Medulla oblongata (tissue), 1 donor: ENCODE measurements at regions not wholly inside any gene's neighbourhood (a gene's known extent, or its start where the extent isn't known, plus 50 kb on each side); places are given as distances from the start of the nearest gene placed in this dataset.
"Not testable (repeated sequence)": the region's sequence is repeated elsewhere in the genome, so short reads cannot be mapped to it uniquely, and the experiment has no call there.

Experiments used
- DNase-seq: peaks from one replicate; pipeline ENCODE4 v3.0.0-alpha.2; 2015; ENCODE audit errors: extremely low spot score

- DNase-seq: no peak
Measured at GRCh38 chr6:141088171-141088570, 1044.6 kb upstream of the GJE1 start.

DNA sequence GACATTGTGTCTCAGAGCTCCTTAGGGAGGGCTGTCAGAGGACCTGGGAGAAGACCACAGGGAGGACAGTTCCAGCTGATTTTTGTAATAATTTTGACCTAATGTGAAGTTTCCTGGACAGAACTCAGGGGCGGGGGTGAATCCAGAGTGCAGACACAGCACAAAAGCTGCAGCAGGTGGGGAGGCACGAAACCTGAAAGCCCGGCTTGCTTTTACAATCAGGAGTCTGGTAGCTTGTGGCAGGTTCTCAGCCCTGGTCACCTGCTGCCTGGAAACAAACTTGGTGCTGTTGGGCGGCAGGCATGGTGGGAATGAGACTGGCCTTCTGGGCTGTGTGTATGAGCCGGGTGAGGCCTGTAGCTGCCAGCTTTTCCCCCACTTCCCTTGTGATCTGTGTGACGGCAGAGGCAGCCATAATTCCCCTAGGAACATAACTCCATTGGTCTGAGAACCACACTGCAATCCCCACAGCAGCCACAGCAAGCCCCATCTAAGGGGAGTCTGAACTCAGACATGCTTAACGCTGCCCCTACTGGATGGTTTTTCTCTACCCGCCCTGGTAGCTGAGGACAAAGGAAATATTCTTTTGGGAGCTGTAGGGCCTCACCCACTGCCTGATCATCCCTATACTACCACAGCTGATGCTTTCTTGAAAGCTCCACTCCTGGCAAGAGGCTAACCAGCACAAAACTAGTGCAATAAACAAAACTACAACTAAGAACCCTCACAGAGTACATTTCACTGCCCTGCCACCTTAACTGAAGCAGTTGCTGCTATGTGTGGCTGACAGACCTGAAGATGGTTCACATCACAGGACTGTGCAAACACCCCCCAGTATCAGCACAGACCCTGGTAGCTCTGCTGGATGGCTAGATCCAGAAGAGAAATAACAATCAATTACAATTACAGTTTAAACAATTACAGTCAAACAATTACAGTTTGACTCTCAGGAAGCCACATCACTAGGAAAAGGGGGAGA is 1055.1 kb upstream of the GJE1 start:
- DNase-seq: no peak

GRCh38 chr6:141057761-141058160 is 1075.0 kb upstream of the GJE1 start:
- no peak for DNase-seq

GRCh38 chr6:141056945-141057625 is 1075.6 kb upstream of the GJE1 start:
- no peak for DNase-seq

DNA sequence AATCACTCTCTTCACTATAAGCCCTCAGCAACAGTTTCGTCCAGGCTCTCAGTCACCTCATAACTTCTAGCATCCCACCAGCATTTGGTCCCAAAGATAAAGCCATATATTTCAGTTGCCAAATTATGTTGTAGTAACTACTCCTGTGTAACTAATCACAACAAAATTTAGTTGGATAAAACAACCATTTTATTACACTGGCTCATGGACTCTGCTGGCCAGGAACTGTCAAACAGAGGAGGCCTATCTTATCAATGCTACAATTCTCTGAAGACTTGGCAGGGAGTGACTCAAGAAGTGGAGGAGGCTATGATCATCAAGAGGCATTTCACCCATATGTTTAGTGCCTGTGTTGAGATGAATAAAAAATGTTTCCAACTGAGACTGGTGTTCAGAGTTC is 1082.3 kb upstream of the GJE1 start:
- DNase-seq: no peak

DNA sequence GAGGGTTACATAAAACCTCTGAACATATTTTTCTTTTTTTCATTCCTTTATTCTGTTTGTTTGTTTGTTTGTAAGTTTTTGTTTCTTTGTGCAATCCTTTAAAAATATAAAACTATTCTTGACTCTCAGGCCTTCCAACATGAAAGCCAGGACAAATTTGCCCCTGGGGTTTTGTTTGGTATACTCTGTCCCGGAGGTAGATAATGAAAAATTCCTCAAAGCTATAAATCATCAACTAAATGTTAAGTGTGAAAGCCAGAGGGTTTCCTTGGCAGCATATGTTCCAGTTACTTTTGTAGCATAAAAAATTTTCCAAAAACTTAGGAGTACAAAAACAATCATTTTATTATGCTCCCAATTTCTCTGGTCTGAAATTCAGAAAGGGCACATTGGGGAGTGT is 1084.3 kb upstream of the GJE1 start:
- DNase-seq: no peak

DNA sequence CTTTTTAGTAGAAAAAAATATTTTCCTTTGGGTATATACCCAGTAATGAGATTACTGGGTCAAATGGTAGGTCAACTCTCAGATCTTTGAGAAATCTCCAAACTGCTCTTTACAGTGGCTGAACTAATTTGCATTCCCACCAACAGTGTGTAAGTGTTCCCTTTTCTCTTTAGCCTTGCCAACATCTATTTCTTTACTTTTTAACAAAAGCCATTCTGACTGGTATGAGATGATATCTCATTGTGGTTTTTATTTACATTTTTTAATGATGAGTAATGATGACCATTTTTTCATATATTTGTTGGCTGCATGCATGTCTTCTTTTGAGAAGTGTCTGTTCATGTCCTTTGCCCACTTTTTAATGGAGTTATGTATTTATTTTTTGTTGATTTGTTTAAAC is 1086.2 kb upstream of the GJE1 start:
- DNase-seq: not testable (repeated sequence)

DNA sequence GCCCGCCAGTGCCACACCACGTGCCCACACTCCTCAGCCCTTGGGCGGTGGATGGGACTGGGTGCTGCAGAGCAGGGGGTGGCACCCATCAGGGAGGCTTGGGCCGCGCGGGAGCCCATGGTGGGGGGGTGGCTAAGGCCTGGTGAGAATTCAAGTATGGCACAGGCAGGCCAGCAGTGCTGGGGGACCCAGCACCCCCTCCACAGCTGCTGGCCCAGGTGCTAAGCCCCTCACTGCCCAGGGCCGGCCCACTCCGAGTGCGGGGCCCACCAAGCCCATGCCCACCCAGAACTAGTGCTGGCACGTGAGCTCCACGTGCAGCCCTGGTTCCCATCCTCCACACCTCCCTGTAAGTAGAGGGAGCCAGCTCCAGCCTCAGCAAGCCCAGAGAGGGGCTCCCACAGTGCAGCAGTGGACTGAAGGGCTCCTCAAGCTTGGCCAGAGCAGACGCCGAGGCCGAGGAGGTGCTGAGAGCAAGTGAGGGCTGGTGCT is 1091.1 kb upstream of the GJE1 start:
- DNase-seq: no peak

- DNase-seq: no peak
Measured at GRCh38 chr6:141035312-141036200, 1097.2 kb upstream of the GJE1 start.

DNA sequence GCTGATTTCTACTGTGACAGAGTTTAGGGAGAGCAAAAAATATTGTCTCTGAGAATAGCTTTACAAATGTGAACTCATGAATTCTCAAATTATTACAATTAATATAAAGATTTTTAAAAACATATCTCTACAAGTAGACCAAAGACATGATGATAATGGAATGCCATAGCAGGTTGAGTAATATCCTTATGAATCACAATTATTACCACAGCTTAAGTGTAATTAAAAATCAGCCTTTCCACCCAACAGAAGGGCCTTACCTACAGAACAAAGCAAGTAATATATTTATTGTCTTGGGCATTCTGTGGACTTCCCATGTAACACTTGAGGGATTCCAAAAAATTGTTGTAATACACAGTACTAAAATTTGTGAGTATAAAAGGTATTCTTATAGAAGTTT is 1099.6 kb upstream of the GJE1 start:
- no peak for DNase-seq

GRCh38 chr6:141029908-141030307 is 1102.8 kb upstream of the GJE1 start:
- DNase-seq: no peak

DNA sequence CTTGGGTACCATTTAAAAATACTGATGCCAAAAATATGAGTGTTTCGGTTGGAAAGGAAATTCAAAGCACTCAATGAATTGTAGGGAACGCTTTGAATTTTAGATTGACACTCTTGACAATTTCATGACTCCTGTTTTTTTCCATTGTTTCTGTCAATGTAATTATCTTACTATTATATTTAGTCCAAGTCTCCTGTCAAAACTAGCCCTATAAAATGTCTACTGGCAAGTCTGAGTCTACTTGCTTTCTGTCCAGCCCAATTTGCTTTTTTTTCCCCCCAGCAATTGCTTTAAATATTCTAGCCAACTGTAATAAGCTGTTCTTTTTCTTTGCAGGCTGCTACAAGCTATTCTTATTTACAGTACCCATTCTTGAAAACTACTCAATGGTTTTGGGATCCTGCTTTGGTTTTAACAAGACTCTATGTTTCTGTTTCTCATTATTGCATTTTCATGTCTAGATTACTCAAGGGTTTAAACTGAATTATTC is 1103.9 kb upstream of the GJE1 start:
- no peak for DNase-seq

DNA sequence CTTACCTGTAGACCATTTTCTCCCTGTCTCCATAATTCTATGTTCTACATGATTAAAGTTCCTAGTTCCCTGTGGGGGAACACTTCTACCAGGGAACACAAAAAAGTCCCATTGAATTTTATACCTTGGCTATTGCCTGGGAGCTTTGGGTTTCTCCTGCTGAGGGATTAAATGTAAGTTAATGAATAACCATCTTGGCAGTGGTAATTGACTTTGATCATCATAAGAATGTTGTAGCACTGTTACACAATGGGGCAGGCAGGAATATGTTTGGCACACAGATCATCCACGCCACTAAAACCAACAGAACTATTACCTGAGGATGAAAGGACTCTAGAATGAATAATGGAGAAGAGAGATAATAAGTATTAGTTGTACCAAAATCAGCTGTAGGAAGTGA is 1106.2 kb upstream of the GJE1 start:
- no peak for DNase-seq

DNA sequence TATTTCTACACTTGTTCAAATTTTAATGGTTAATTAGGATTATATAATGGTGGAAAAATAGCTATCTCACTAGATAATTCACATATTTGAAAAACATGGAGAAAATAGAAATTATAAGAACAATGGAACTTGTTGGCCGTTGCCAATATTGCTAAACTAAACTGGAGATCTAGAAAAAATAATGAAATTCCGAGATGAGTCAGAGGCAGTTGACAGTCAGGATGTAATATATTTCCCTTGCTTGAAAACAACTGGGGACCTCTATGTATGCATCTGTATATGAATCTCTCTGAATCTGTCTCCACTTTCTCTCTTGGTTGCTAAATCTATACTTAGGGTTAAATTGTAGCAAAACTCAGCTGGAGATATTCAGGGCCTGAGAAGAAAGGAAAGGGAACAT is 1108.2 kb upstream of the GJE1 start:
- DNase-seq: no peak

GRCh38 chr6:141017941-141018340 is 1114.8 kb upstream of the GJE1 start:
- DNase-seq: no peak

DNA sequence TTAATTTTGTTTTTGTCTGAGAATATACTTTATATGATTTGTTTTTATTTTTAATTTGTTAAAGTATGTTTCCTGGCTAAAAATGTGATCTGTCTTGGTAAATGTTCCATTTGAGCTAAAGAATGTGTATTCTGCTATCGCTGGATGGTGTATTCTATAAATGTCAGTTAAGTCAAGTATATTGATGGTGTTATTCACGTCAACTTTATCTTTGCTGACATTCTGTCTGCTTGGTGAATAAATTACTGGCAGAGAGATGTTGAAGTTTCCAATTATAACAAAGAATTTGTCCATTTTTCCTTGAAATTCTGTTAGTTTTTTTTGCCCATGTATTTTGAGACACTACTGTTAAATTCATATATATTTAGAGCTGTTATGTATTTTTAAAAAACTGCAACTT is 1131.8 kb upstream of the GJE1 start:
- DNase-seq: no peak

- no peak for DNase-seq
Measured at GRCh38 chr6:140993515-140993914, 1139.2 kb upstream of the GJE1 start.

- no peak for DNase-seq
Measured at GRCh38 chr6:140992678-140993077, 1140.0 kb upstream of the GJE1 start.

- DNase-seq: no peak
Measured at GRCh38 chr6:140988780-140989179, 1143.9 kb upstream of the GJE1 start.

GRCh38 chr6:140987364-140988155 is 1145.2 kb upstream of the GJE1 start:
- no peak for DNase-seq
